Glutamatergic neuron (in vitro differentiated cells): ENCODE measurements at regions not wholly inside any gene's neighbourhood (a gene's known extent, or its start where the extent isn't known, plus 50 kb on each side); places are given as distances from the start of the nearest gene placed in this dataset.

Experiments used
- DNase-seq: peaks from one replicate; pipeline ENCODE4 v3.0.0; 2022
- H3K27ac Mint-ChIP-seq: one replicate; pipeline ENCODE4 v1.8.0; 2020; ENCODE audit warnings: mild to moderate bottlenecking, mixed read lengths, inconsistent platforms; ENCODE audit not compliant: unreplicated experiment
- H3K27me3 Mint-ChIP-seq: one replicate; pipeline ENCODE4 v1.8.0; 2020; ENCODE audit warnings: mild to moderate bottlenecking, moderate library complexity, mixed read lengths, inconsistent platforms; ENCODE audit not compliant: unreplicated experiment
- H3K36me3 Mint-ChIP-seq: one replicate; pipeline ENCODE4 v1.8.0; 2020; ENCODE audit warnings: mild to moderate bottlenecking, mixed read lengths, inconsistent platforms; ENCODE audit not compliant: unreplicated experiment
- H3K4me1 Mint-ChIP-seq: one replicate; pipeline ENCODE4 v1.8.0; 2020; ENCODE audit warnings: mild to moderate bottlenecking, low read depth, mixed read lengths, inconsistent platforms; ENCODE audit not compliant: unreplicated experiment
- H3K4me3 Mint-ChIP-seq: one replicate; pipeline ENCODE4 v1.8.0; 2020; ENCODE audit warnings: mild to moderate bottlenecking, mixed read lengths, inconsistent platforms; ENCODE audit not compliant: unreplicated experiment
- H3K9me3 Mint-ChIP-seq: one replicate; pipeline ENCODE4 v1.8.0; 2020; ENCODE audit warnings: mild to moderate bottlenecking, moderate library complexity, mixed read lengths, inconsistent platforms; ENCODE audit not compliant: unreplicated experiment
- CTCF ChIP-seq: fragments of 200-600 bp; sonication (generic); IDR thresholded peaks from one replicate; pipeline ENCODE4 v1.5.0; 2021; ENCODE audit not compliant: partially characterized antibody, unreplicated experiment

GRCh38 chr2:189231719-189232323, 52.3 kb upstream of the COL5A2 start:
- H3K9me3 Mint-ChIP-seq = no peaks in the 10 kb centered on the region
- H3K27ac Mint-ChIP-seq = no peak overlapping the region
- H3K4me1 Mint-ChIP-seq = no peaks in the 10 kb centered on the region
- H3K4me3 Mint-ChIP-seq = no peak overlapping the region
- TF ChIP-seq CTCF = no peak
- DNase-seq = no peak
- H3K27me3 Mint-ChIP-seq = no peaks in the 10 kb centered on the region
- no peaks in the 10 kb centered on the region for H3K36me3 Mint-ChIP-seq

DNA sequence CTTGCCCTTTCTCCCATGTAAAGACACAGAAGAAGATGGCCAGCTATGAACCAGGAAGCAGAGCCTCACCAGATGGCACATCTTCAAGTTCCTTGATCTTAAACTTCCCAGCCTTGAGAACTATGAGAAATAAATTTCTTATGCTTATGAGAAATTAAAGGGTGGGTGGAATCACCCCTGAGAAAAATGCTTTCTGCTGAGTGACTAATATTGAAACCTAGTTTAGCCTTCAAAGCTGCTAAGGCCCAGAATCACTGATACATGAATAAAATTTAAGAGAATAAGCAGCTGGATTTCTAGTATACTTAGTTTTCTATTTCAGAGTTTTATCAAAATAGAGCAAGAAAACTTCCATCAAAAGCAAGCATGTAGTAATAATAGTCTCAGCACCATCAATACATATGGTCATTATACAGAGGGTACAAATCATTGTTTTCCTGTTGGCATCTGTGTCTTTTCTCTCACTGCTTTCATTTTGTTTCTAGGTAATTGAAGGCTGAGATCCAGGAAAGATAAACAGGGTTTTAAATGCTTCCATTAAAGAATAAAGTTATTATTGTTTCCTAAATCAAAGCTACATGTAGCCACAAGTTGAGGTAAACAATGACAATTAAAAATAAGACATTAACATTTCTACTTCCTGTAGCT, 53.3 kb upstream of the COL5A2 start:
- Mint-ChIP-seq H3K4me3 (no peak overlapping the region), H3K9me3 (no peaks in the 10 kb centered on the region), H3K27me3 (no peaks in the 10 kb centered on the region), H3K27ac (no peak overlapping the region), H3K36me3 (no peaks in the 10 kb centered on the region), H3K4me1 (no peaks in the 10 kb centered on the region)
- TF ChIP-seq CTCF = no peak
- DNase-seq = no peak

DNA sequence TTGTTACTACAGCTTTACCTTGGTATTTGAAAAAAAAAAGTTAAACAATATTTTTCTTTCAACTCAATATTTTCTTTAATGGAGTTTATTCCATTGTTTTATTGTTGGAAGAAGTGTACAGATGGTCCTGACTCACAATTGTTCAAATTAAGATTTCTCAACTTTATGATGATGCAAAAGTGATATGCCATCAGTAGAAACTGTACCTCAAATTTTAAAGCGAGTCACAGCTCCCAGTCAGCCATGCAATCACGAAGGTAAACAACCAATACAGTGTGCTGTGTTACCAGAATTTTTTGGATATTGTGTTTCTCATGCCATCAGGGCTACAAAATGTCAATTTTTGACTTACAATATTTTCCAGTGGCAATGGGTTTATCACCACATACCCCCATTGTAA, 54.0 kb upstream of the COL5A2 start:
- Mint-ChIP-seq H3K4me3 (no peak overlapping the region), H3K36me3 (no peaks in the 10 kb centered on the region), H3K27ac (no peak overlapping the region), H3K4me1 (no peaks in the 10 kb centered on the region), H3K27me3 (peaks cover 1% of the 10 kb centered on the region), H3K9me3 (no peaks in the 10 kb centered on the region)
- DNase-seq = no peak
- no peak for TF ChIP-seq CTCF

DNA sequence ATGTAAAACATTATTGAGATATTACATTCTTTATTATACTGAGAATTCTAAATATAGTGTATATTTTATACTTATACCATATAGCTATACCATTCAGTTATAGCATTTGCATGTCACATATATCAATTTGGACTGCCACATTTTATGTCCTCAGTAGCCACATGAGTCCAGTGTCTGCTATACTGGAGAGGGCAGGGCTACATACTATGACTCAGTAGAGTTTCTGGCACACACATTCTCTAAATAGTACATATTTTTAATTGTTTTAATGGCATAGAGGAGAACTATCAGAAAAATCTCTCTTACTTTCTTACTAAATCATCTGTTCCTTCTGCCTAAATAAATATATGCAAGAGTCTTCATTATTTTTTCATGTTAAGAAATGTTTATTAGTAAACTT, 55.4 kb upstream of the COL5A2 start:
- no peaks in the 10 kb centered on the region for H3K9me3 Mint-ChIP-seq
- H3K36me3 Mint-ChIP-seq = no peaks in the 10 kb centered on the region
- no peak overlapping the region for H3K4me3 Mint-ChIP-seq
- H3K4me1 Mint-ChIP-seq = no peaks in the 10 kb centered on the region
- DNase-seq = no peak
- no peak for TF ChIP-seq CTCF
- no peak overlapping the region for H3K27ac Mint-ChIP-seq
- H3K27me3 Mint-ChIP-seq = peaks cover 3% of the 10 kb centered on the region

- no peaks in the 10 kb centered on the region for H3K9me3 Mint-ChIP-seq
- H3K27me3 Mint-ChIP-seq = peaks cover 3% of the 10 kb centered on the region
- no peaks in the 10 kb centered on the region for H3K36me3 Mint-ChIP-seq
- no peak for TF ChIP-seq CTCF
- no peaks in the 10 kb centered on the region for H3K4me1 Mint-ChIP-seq
- no peak overlapping the region for H3K27ac Mint-ChIP-seq
- no peak for DNase-seq
- no peak overlapping the region for H3K4me3 Mint-ChIP-seq
These were observed 56.5 kb upstream of the COL5A2 start for GRCh38 chr2:189236066-189236465.
